DND-41 (cell line): ENCODE measurements at regions not wholly inside any gene's neighbourhood (a gene's known extent, or its start where the extent isn't known, plus 50 kb on each side); places are given as distances from the start of the nearest gene placed in this dataset.

Experiments used
- CTCF ChIP-seq: IDR thresholded peaks from 2 replicates; pipeline ENCODE4 v1.5.1; 2012; ENCODE audit warnings: borderline replicate concordance, low read length, moderate library complexity, mild to moderate bottlenecking; ENCODE audit not compliant: poor library complexity, severe bottlenecking; ENCODE audit errors: extremely low read depth
- EZH2 ChIP-seq: IDR thresholded peaks from 3 replicates; pipeline ENCODE4 v1.6.1; 2012; ENCODE audit warnings: borderline replicate concordance, low read depth, mild to moderate bottlenecking, moderate library complexity, low read length, inconsistent platforms; ENCODE audit not compliant: severe bottlenecking

- TF ChIP-seq EZH2 (no peak), CTCF (no peak)
Observed at GRCh38 chr3:150082898-150083654, 112.4 kb upstream of the PFN2 start.
